ENCODE measurements at regions not wholly inside any gene's neighbourhood (a gene's known extent, or its start where the extent isn't known, plus 50 kb on each side); places are given as distances from the start of the nearest gene placed in this dataset.

DNA sequence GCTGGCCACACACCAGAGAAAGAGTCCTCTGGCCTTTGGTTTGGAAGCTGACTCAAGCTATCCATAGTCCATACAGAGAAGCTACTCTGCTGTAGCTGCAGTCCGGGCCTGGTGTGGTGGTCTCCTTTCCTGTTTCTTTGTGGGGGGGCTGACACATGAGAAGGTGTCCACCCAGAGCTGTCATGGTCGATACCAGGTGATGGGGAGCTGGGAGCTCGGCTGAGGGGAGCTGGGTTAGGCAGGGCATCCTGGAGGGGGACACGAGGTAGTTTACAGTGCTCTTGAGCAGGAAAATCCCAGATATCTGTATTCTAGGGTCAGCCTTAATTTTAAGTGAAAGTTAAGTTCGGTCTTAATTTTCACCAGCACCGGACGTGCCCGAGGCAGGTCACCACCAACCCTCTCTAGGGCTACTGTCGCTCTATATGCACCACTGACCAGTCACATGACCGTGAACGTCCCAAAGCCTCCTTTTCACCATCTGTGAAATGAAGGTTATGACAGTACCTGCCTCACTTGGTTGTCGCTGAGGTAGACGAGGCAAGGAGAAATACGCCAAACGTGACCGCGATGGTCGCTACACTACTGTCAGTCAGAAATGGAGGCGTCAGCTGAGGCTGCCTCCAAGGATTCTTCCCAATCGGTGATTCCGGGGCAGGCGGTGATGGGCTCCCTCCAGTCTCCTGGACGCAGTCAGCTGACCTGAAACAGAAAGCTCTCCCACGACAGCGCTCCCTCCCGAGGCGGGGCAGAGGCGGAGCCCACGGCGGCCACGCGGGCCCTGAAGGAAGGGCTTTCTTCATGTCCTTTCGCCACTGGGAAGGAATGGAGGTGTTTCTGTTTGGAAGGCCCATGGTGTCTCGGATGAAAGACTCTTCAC is 69.4 kb upstream of the SHH start:
- Histone ChIP-seq H4K5ac (ENCODE audit: low read depth, low read length) (peak overlapping the region; percentile 84; the same call in 1 of the 2 replicates), H3K36me3 (ENCODE audit: control insufficient read depth, insufficient read depth, low read length) (no peaks in the 10 kb centered on the region), H4K91ac (ENCODE audit: insufficient read depth, low read depth, low read length) (no peak overlapping the region), H2BK15ac (ENCODE audit: low read depth, low read length) (no peak overlapping the region), H3K9ac (ENCODE audit: low read depth, low read length) (no peak overlapping the region), H2AK5ac (ENCODE audit: low read depth, low read length) (no peak overlapping the region), H4K20me1 (ENCODE audit: insufficient read depth, low read length) (no peaks in the 10 kb centered on the region), H3K23ac (ENCODE audit: low read depth, low read length) (no peak overlapping the region), H2BK20ac (ENCODE audit: low read depth, low read length) (no peak overlapping the region), H3K4me3 (ENCODE audit: insufficient read depth, low read depth, low read length) (no peak overlapping the region), H3K79me1 (ENCODE audit: low read depth in 1 of 2, low read length in 2 of 2) (no peaks in the 10 kb centered on the region), H3K56ac (ENCODE audit: extremely low read depth, insufficient read depth, low read length) (no peak overlapping the region), H2AFZ (replicated peaks; ENCODE audit: low read length, poor library complexity) (no peak overlapping the region), H3K4me1 (ENCODE audit: control insufficient read depth, insufficient read depth, low read length) (peaks cover 14% of the 10 kb centered on the region), H3K9me3 (ENCODE audit: control insufficient read depth, insufficient read depth, low read length) (peaks cover 14% of the 10 kb centered on the region), H3K27me3 (ENCODE audit: control insufficient read depth, insufficient read depth, low read length) (no peaks in the 10 kb centered on the region), H3K9me1 (ENCODE audit: insufficient read depth, low read length) (no peaks in the 10 kb centered on the region), H3K18ac (ENCODE audit: low read depth, low read length) (peak overlapping the region; percentile 13), H3K14ac (replicated peaks; ENCODE audit: low read depth, low read length) (no peak overlapping the region), H3K4me2 (ENCODE audit: low read depth, low read length) (no peak overlapping the region), H2AK9ac (replicated peaks; ENCODE audit: low read depth, low read length, poor library complexity) (no peak overlapping the region), H3K4ac (ENCODE audit: low read depth, low read length) (no peak overlapping the region; the same call in 1 of the 2 replicates), H2BK120ac (ENCODE audit: low read depth, low read length) (peak overlapping the region; percentile 46; the same call in 1 of the 2 replicates), H2BK5ac (ENCODE audit: low read depth, low read length, poor library complexity, severe bottlenecking) (peak overlapping the region; percentile 52), H3K27ac (ENCODE audit: insufficient read depth, low read length) (peak overlapping the region; percentile 75), H4K8ac (ENCODE audit: low read depth in 2 of 2, low read length in 2 of 2) (0 out of 4 replicates have a peak overlapping the region, but pooled peaks of 1 of the 2 experiments have one; percentile 19)
- dilution Hi-C loops (cut with HindIII; ENCODE audit: low sequenced_read_pairs, unreplicated experiment) = no loop called here
- ATAC-seq (ENCODE audit: low read depth) (no peak), DNase-seq (no peak)
- no peak for TF ChIP-seq CEBPB (IDR thresholded peaks at IDR 0.05; ENCODE audit: low read depth, low read length)
- no peak for TF ChIP-seq RCOR1 (IDR thresholded peaks at IDR 0.05; ENCODE audit: insufficient replicate concordance, low read length)
- no peak for TF ChIP-seq MXI1 (IDR thresholded peaks at IDR 0.05; ENCODE audit: borderline replicate concordance, low read depth, low read length)
- no peak for TF ChIP-seq RAD21 (IDR thresholded peaks at IDR 0.05; ENCODE audit: low read length)
- no peak for TF ChIP-seq MAZ (IDR thresholded peaks at IDR 0.05; ENCODE audit: borderline replicate concordance, low read depth, low read length)
- CTCF ChIA-PET = interaction anchor here (0.8 kb wide), 1 partner anchor 131 kb away, joined by 3 read pairs; no protein-coding TSS in a partner anchor
- 90% methylated on average over 4 of the region's 34 CpGs; no CpG with 5 or more reads in 1 of the 2 experiments for WGBS, 2 experiments (ENCODE audit: extremely low coverage in 2 of 2, insufficient read length in 1 of 2)
- no TSS peak for BruUV-seq (replicated peaks)
- in situ Hi-C loops (cut with MboI; ENCODE audit: low sequenced_read_pairs) = no loop called here
- POLR2A ChIA-PET (ENCODE audit: unreplicated experiment) = no interaction called here
- intact Hi-C loops (cut with micrococcal nuclease) = no loop called here
